ENCODE measurements at regions not wholly inside any gene's neighbourhood (a gene's known extent, or its start where the extent isn't known, plus 50 kb on each side); places are given as distances from the start of the nearest gene placed in this dataset.

DNA sequence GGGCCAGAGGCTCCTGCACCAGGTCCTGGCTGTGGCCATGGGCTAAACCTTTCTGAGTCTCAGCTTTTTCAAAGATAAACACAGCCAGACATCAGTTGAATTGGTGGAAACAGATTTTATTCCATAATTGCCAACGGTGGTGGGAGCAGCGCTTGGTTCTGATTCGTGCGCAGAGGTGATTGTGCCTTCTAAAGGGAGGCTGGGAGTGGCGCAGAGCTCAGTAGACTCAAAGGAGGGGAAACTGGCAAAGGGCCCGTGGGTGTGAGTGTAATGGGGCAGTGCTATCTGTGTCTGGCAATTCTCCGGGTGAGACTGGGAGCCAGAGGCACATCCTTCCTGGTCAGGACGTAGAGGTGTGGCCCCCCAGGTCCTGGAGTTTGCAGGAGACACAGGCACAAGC lies 169.4 kb upstream of the PPP1R26 start:
- TF ChIP-seq, protein P1, sequence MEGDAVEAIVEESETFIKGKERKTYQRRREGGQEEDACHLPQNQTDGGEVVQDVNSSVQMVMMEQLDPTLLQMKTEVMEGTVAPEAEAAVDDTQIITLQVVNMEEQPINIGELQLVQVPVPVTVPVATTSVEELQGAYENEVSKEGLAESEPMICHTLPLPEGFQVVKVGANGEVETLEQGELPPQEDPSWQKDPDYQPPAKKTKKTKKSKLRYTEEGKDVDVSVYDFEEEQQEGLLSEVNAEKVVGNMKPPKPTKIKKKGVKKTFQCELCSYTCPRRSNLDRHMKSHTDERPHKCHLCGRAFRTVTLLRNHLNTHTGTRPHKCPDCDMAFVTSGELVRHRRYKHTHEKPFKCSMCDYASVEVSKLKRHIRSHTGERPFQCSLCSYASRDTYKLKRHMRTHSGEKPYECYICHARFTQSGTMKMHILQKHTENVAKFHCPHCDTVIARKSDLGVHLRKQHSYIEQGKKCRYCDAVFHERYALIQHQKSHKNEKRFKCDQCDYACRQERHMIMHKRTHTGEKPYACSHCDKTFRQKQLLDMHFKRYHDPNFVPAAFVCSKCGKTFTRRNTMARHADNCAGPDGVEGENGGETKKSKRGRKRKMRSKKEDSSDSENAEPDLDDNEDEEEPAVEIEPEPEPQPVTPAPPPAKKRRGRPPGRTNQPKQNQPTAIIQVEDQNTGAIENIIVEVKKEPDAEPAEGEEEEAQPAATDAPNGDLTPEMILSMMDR (IDR thresholded peaks at IDR 0.05), result no peak
- TF ChIP-seq POLR2AphosphoS5 (IDR thresholded peaks at IDR 0.05), result no peak
- TF ChIP-seq POLR2A (IDR thresholded peaks at IDR 0.05), result no peak
